ENCODE measurements at regions not wholly inside any gene's neighbourhood (a gene's known extent, or its start where the extent isn't known, plus 50 kb on each side); places are given as distances from the start of the nearest gene placed in this dataset.

DNA sequence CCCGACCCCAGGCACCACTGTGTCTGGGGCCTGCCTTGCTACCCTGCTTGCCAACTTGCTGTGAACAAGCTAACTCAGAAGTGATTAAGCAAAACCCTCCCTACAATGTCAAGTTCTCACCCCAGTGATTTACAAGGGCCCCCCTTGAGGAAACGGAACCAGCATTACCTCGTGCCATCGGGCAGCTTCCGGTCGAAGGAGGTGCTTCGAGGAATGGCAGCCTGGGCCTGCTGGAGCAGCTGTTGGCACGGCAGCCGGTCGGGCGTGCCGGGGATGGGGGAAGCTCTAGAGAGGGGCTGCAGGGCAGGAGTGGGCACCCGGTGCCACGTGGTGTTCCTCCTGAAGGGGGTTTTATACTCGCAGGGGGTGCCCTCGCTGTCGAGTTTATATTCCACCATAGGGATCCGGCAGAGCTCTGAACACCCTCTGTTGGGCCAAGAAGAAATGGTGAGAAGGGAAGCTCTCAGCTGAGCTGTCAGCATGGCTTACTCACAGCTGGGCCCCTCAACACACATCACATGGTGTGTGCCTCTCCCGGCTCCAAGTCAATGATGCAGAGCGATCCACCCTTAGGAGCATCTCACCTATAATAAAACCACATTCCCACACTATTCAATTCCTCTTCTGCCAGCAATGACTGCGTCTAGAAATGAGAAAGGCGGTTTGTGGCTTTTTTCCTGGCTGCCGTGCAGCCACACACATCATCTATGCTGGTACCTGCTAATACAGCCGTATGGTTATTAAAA is 184.4 kb downstream of the SIPA1L2 start:
- TF ChIP-seq, protein P1, sequence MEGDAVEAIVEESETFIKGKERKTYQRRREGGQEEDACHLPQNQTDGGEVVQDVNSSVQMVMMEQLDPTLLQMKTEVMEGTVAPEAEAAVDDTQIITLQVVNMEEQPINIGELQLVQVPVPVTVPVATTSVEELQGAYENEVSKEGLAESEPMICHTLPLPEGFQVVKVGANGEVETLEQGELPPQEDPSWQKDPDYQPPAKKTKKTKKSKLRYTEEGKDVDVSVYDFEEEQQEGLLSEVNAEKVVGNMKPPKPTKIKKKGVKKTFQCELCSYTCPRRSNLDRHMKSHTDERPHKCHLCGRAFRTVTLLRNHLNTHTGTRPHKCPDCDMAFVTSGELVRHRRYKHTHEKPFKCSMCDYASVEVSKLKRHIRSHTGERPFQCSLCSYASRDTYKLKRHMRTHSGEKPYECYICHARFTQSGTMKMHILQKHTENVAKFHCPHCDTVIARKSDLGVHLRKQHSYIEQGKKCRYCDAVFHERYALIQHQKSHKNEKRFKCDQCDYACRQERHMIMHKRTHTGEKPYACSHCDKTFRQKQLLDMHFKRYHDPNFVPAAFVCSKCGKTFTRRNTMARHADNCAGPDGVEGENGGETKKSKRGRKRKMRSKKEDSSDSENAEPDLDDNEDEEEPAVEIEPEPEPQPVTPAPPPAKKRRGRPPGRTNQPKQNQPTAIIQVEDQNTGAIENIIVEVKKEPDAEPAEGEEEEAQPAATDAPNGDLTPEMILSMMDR (IDR thresholded peaks at IDR 0.05) = no peak
- TF ChIP-seq POLR2A (IDR thresholded peaks at IDR 0.05) = no peak
